NCI-H748 (cell line): ENCODE measurements at regions not wholly inside any gene's neighbourhood (a gene's known extent, or its start where the extent isn't known, plus 50 kb on each side); places are given as distances from the start of the nearest gene placed in this dataset.
"Not testable (repeated sequence)": the region's sequence is repeated elsewhere in the genome, so short reads cannot be mapped to it uniquely, and the experiment has no call there.

Source experiments
- DNase-seq: peaks from one replicate; lab custom pipeline; 2025; ENCODE audit not compliant: unreplicated experiment; lab: John Stamatoyannopoulos, UW

- DNase-seq = no peak
Observed at GRCh38 chr21:20207335-20207734, 790.9 kb upstream of the NCAM2 start.

- DNase-seq = no peak
Observed at GRCh38 chr21:20215959-20216358, 782.2 kb upstream of the NCAM2 start.

DNA sequence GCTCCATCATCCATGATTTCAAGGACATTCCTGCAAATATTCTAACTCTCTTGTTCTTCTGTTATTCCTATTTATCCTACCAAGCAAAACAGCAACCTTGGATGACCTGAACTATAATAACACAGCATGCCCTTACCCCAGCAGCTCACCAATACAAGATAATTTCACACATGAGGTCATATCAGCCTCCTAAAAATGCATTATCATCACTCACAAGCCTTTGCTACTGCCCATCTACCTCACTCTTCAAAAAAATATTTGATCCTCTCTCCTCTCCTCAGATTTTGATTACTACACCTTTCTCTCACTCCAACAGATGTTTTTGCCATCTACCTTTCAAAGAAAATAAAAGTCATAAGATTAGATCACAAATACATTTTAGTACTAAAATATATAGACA lies 777.6 kb upstream of the NCAM2 start:
- no peak for DNase-seq

DNA sequence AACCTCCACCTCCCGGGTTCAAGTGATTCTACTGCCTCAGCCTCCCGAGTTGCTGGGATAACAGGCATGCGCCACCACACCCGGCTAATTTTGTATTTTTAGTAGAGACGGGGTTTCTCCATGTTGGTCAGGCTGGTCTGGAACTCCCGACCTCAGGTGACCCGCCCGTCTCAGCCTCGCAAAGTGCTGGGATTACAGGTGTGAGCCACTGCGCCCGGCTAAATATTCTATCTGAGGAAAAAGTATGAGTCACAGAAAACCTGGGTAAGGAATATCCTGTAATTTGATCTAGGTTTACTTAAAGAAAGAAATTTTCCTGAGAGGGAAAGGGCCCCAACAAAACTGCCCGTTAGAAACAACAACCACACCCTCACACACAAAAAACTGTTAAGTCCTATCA lies 776.2 kb upstream of the NCAM2 start:
- not testable (repeated sequence) for DNase-seq

DNA sequence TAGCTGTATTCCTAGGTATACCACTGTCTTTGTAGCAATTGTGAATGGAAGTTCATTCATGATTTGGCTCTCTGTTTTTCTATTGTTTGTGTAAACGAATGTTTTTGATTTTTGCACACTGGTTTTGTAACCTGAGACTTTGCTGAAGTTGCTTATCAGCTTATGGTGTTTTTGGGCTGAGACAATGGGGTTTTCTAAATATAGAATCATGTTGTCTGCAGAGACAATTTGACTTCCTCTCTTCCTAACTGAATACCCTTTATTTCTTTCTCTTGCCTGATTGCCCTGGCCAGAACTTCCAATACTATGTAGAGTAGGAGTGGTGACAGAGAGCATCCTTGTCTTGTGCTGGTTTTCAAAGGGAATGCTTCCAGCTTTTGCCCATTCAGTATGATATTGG lies 761.6 kb upstream of the NCAM2 start:
- DNase-seq = not testable (repeated sequence)

GRCh38 chr21:20249401-20249800 lies 748.8 kb upstream of the NCAM2 start:
- no peak for DNase-seq

- no peak for DNase-seq
Observed at GRCh38 chr21:20250337-20250736, 747.9 kb upstream of the NCAM2 start.

DNA sequence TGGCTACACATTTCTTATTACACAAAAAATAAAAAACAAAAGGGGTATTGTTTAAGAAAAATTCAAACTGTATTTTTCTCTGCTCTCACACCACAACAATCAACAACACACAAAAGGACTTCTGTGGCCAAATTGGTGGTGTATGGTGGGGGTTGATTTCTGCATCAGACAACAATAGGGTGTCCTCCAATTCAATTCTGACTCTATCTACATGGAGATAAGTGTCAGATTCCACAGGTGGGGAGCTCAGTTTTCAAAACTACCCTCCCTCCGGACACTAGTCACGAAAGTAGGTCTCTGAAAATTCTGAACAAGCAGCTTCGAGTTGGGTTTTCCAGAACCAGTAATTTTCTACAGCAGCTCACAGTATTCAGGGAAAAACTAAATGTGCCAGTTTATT lies 744.9 kb upstream of the NCAM2 start:
- DNase-seq = no peak

- DNase-seq = no peak
Observed at GRCh38 chr21:20254964-20255363, 743.2 kb upstream of the NCAM2 start.

GRCh38 chr21:20257052-20257740 lies 741.0 kb upstream of the NCAM2 start:
- DNase-seq = no peak

GRCh38 chr21:20258542-20258941 lies 739.7 kb upstream of the NCAM2 start:
- no peak for DNase-seq

- no peak for DNase-seq
Observed at GRCh38 chr21:20259031-20259867, 739.0 kb upstream of the NCAM2 start.

DNA sequence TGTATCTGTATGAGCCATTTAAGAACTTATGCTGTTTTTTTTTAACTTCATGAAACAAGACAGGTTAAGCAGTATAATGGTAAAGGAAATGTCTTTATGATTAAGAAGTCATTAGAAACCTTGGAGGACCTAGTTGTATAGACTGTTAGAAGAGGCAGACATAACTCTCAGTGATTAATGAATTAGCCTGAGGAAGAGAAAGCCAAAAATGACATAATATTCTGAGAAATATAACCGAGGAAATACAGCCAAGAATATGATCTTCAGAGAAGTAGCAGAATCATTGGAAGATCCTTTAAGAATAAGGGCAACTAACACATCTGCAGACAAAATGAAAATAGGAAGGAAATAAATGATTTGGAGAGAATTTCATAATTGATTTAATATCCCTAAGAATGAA lies 738.1 kb upstream of the NCAM2 start:
- DNase-seq = no peak

DNA sequence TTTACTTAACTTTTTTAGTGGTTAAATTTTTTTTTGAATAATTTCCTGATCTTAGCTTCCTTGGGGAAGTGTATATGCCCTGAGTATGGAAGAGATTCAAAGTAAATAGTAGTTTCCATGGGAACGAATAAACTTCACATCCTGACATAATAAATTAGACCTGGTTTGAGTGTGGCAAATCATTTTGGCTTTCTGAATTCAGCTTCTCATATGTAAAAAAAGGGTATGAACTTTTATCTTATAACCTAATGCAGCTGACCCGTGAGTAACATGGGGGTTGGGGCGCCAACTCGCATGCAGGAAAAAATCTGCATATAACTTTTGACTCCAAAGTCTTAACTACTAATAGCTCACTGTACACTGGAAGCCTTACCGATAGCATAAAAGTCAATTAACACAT lies 736.8 kb upstream of the NCAM2 start:
- DNase-seq = no peak

- DNase-seq = no peak
Observed at GRCh38 chr21:20265707-20266440, 732.3 kb upstream of the NCAM2 start.

- DNase-seq = no peak
Observed at GRCh38 chr21:20266441-20266710, 731.8 kb upstream of the NCAM2 start.

GRCh38 chr21:20270365-20271055 lies 727.7 kb upstream of the NCAM2 start:
- no peak for DNase-seq

GRCh38 chr21:20272791-20273362 lies 725.3 kb upstream of the NCAM2 start:
- DNase-seq = no peak

DNA sequence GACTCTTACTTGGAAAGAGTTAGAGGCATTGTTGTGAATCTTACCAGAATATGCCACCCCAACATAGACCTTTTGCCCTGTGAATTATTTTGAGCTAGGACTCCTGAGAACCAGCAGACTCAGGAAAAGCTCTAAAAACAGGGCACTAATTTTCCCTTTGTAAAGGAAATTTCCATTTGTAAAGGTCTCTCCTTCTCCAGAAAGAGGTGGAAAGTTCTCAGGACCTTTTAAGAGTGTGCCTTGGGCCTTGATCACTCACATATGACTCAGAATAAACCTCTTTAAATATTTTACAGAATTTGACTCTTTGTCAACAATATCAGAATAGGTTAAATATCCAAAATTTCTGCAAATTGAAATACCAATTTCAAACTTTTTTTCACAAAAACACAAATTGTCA lies 721.8 kb upstream of the NCAM2 start:
- DNase-seq = no peak

GRCh38 chr21:20276954-20277353 lies 721.3 kb upstream of the NCAM2 start:
- DNase-seq = no peak

DNA sequence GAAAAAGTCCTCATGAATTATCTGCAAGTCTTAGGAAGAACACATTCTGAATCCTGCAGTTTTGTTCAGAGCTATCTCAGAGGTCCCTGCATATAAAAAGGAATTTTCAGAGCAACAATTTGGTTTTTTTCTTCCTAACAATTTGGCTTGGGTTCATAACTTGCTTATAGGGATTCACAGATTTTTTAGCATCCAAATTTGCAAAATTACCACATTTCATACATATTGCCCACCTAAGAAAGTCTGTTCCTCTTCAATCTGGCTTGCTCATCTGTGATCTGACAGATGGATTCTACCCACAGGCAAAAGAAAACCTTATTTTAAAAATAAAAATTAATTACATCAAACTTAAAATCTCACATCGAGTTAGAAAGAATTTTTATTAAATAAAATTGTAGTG lies 714.4 kb upstream of the NCAM2 start:
- DNase-seq = no peak
